Prostate gland (tissue), 2 donors: ENCODE measurements at regions not wholly inside any gene's neighbourhood (a gene's known extent, or its start where the extent isn't known, plus 50 kb on each side); places are given as distances from the start of the nearest gene placed in this dataset.

Experiments used
- CTCF ChIP-seq, 4 experiments: fragments of 200-600 bp in 2 of 4; fragments of 450-650 bp in 2 of 4; sonication (generic) in 2 of 4; IDR thresholded peaks; 1 replicate in 3 of 4; 2 replicates in 1 of 4; pipeline ENCODE4 v1.5.1; 2016 to 2019; ENCODE audit warnings: antibody characterized with exemption in 4 of 4, mild to moderate bottlenecking in 2 of 4, moderate library complexity in 2 of 4
- POLR2A ChIP-seq: fragments of 450-650 bp; IDR thresholded peaks from one replicate; pipeline ENCODE4 v1.6.1; 2016; ENCODE audit warnings: antibody characterized with exemption, mild to moderate bottlenecking
- POLR2AphosphoS5 ChIP-seq: sonication (generic); formaldehyde crosslinking; IDR thresholded peaks from one replicate; pipeline ENCODE4 v1.6.1; 2017; ENCODE audit warnings: antibody characterized with exemption

- TF ChIP-seq CTCF (IDR thresholded peaks at IDR 0.05) (no peak), POLR2AphosphoS5 (no peak), POLR2A (no peak)
Measured at GRCh38 chr10:124224331-124225028, 131.1 kb upstream of the CHST15 start.
